ENCODE measurements at regions not wholly inside any gene's neighbourhood (a gene's known extent, or its start where the extent isn't known, plus 50 kb on each side); places are given as distances from the start of the nearest gene placed in this dataset.

DNA sequence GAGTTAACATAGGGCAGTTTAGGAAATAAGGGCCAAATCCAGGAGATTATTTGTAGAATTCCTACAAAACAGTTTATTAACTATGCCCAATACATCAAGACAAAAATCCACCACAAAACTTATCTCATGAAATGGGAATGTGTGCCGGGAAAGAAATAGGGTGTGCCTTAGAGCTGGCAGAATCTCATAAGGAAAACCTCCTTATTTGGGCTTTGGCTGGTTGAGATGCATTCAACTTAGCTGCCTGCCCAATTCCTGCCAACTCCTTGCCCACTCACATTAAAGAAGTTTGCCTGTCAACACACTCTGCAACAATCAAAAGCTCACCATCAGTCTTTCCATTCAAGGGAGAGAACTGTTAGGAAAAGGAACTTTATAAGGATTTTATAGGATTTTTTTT lies 500.6 kb downstream of the SATB2 start:
- no peaks in the 10 kb centered on the region for H3K36me3 ChIP-seq (ENCODE audit: control insufficient read depth, insufficient read depth, low read length)
- no peak overlapping the region for H2BK5ac ChIP-seq (ENCODE audit: low read length)
- no peak overlapping the region for H3K9ac ChIP-seq (ENCODE audit: low read length)
- no peak overlapping the region for H2BK120ac ChIP-seq (ENCODE audit: low read depth, low read length)
- no peaks in the 10 kb centered on the region for H3K79me2 ChIP-seq (ENCODE audit: control insufficient read depth, insufficient read depth, low read length)
- H2AK5ac ChIP-seq (ENCODE audit: low read length) = no peak overlapping the region
- no peaks in the 10 kb centered on the region for H3K4me1 ChIP-seq (ENCODE audit: control insufficient read depth, low read depth, low read length)
- H3K23ac ChIP-seq (ENCODE audit: low read length) = no peak overlapping the region
- no peak overlapping the region for H3K4ac ChIP-seq (ENCODE audit: low read depth, low read length)
- H3K79me1 ChIP-seq (ENCODE audit: low read length) = no peaks in the 10 kb centered on the region
- no peak overlapping the region for H3K4me3 ChIP-seq (ENCODE audit: low read length)
- no peak overlapping the region for H3K18ac ChIP-seq (ENCODE audit: low read length)
- no peak overlapping the region for H3K27ac ChIP-seq (ENCODE audit: low read depth, low read length)
- H2BK15ac ChIP-seq (replicated peaks; ENCODE audit: low read depth) = no peak overlapping the region
- no peak for DNase-seq
- H4K8ac ChIP-seq (ENCODE audit: low read depth, low read length) = no peak overlapping the region
- H4K5ac ChIP-seq (ENCODE audit: low read length) = no peak overlapping the region
- WGBS (ENCODE audit: extremely low coverage, insufficient coverage, low lambda C conversion rate) = no CpG with 5 or more reads among the region's 1 CpG
- no peak overlapping the region for H3K4me2 ChIP-seq (ENCODE audit: low read length)
- no peak overlapping the region for H3K56ac ChIP-seq (ENCODE audit: low read length)
- no peaks in the 10 kb centered on the region for H3K27me3 ChIP-seq (ENCODE audit: insufficient read depth, low read length, poor library complexity)

DNA sequence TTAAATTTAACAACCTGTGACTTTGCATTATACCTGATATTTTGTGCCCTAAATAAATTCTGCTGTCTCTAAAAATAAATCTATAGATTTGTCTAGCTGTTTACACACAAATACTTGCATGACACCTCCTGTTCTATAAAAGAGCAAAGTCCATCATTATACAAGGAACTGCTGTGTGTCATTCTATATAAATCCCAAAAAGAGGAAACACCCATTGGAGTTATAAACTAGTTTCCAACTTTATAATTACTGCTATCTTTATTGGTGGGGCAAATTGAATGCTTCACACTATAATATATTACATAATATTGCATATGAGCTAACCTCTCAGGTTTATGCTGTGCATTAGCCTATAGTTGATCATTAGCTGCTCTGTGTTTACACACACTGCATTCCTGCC lies 504.4 kb downstream of the SATB2 start:
- no peak for DNase-seq
- Histone ChIP-seq H2AK5ac (ENCODE audit: low read length) (no peak overlapping the region), H3K4me2 (ENCODE audit: low read length) (no peak overlapping the region), H3K18ac (ENCODE audit: low read length) (no peak overlapping the region), H3K4me3 (ENCODE audit: low read length) (no peak overlapping the region), H2BK15ac (replicated peaks; ENCODE audit: low read depth) (no peak overlapping the region), H3K4ac (ENCODE audit: low read depth, low read length) (no peak overlapping the region), H3K9ac (ENCODE audit: low read length) (no peak overlapping the region), H3K79me2 (ENCODE audit: control insufficient read depth, insufficient read depth, low read length) (no peaks in the 10 kb centered on the region), H3K27me3 (ENCODE audit: insufficient read depth, low read length, poor library complexity) (no peaks in the 10 kb centered on the region), H4K5ac (ENCODE audit: low read length) (no peak overlapping the region), H3K56ac (ENCODE audit: low read length) (no peak overlapping the region), H4K8ac (ENCODE audit: low read depth, low read length) (no peak overlapping the region), H2BK120ac (ENCODE audit: low read depth, low read length) (no peak overlapping the region), H3K79me1 (ENCODE audit: low read length) (no peaks in the 10 kb centered on the region), H3K23ac (ENCODE audit: low read length) (no peak overlapping the region), H2BK5ac (ENCODE audit: low read length) (no peak overlapping the region), H3K36me3 (ENCODE audit: control insufficient read depth, insufficient read depth, low read length) (no peaks in the 10 kb centered on the region), H3K27ac (ENCODE audit: low read depth, low read length) (no peak overlapping the region), H3K4me1 (ENCODE audit: control insufficient read depth, low read depth, low read length) (no peaks in the 10 kb centered on the region)

GRCh38 chr2:198950803-198951202 lies 506.9 kb downstream of the SATB2 start:
- Histone ChIP-seq H3K4ac (ENCODE audit: low read depth, low read length) (no peak overlapping the region), H3K79me2 (ENCODE audit: control insufficient read depth, insufficient read depth, low read length) (no peaks in the 10 kb centered on the region), H2BK15ac (replicated peaks; ENCODE audit: low read depth) (no peak overlapping the region), H4K5ac (ENCODE audit: low read length) (no peak overlapping the region), H3K56ac (ENCODE audit: low read length) (no peak overlapping the region), H3K79me1 (ENCODE audit: low read length) (no peaks in the 10 kb centered on the region), H3K4me3 (ENCODE audit: low read length) (no peak overlapping the region), H3K23ac (ENCODE audit: low read length) (no peak overlapping the region), H3K27me3 (ENCODE audit: insufficient read depth, low read length, poor library complexity) (no peaks in the 10 kb centered on the region), H3K36me3 (ENCODE audit: control insufficient read depth, insufficient read depth, low read length) (no peaks in the 10 kb centered on the region), H3K4me1 (ENCODE audit: control insufficient read depth, low read depth, low read length) (no peaks in the 10 kb centered on the region), H3K9ac (ENCODE audit: low read length) (no peak overlapping the region), H3K18ac (ENCODE audit: low read length) (no peak overlapping the region), H3K27ac (ENCODE audit: low read depth, low read length) (no peak overlapping the region), H2AK5ac (ENCODE audit: low read length) (no peak overlapping the region), H4K8ac (ENCODE audit: low read depth, low read length) (no peak overlapping the region), H2BK120ac (ENCODE audit: low read depth, low read length) (no peak overlapping the region), H3K4me2 (ENCODE audit: low read length) (no peak overlapping the region), H2BK5ac (ENCODE audit: low read length) (no peak overlapping the region)
- DNase-seq = no peak

DNA sequence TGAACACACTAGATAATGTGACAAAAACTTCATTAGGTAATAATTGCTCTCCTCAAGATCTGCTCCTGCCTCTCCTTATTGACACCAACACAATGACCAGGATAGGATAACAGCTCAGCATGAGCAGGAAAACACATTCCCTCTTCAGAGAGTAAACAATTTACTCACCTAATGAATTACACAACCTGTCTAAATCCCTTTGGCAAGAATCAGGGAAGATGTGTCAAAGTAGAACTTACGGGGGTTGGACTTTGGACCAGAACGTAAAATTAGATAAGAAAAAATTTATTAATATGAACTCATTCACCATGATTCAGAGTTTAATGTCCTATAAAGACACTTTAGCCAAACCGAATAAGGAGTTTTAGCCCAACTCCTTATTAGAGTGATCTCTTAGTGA lies 512.2 kb downstream of the SATB2 start:
- no peak overlapping the region for H2AK5ac ChIP-seq (ENCODE audit: low read length)
- H3K4me3 ChIP-seq (ENCODE audit: low read length) = no peak overlapping the region
- no peak overlapping the region for H2BK15ac ChIP-seq (replicated peaks; ENCODE audit: low read depth)
- no peaks in the 10 kb centered on the region for H3K4me1 ChIP-seq (ENCODE audit: control insufficient read depth, low read depth, low read length)
- no CpG with 5 or more reads among the region's 3 CpGs for WGBS (ENCODE audit: extremely low coverage, insufficient coverage, low lambda C conversion rate)
- no peak overlapping the region for H2BK120ac ChIP-seq (ENCODE audit: low read depth, low read length)
- H3K27ac ChIP-seq (ENCODE audit: low read depth, low read length) = no peak overlapping the region
- H3K23ac ChIP-seq (ENCODE audit: low read length) = no peak overlapping the region
- H3K4ac ChIP-seq (ENCODE audit: low read depth, low read length) = no peak overlapping the region
- no peaks in the 10 kb centered on the region for H3K27me3 ChIP-seq (ENCODE audit: insufficient read depth, low read length, poor library complexity)
- no peak overlapping the region for H2BK5ac ChIP-seq (ENCODE audit: low read length)
- no peaks in the 10 kb centered on the region for H3K36me3 ChIP-seq (ENCODE audit: control insufficient read depth, insufficient read depth, low read length)
- no peaks in the 10 kb centered on the region for H3K79me2 ChIP-seq (ENCODE audit: control insufficient read depth, insufficient read depth, low read length)
- no peaks in the 10 kb centered on the region for H3K79me1 ChIP-seq (ENCODE audit: low read length)
- peak; percentile 19 for DNase-seq
- H3K9ac ChIP-seq (ENCODE audit: low read length) = no peak overlapping the region
- no peak overlapping the region for H3K18ac ChIP-seq (ENCODE audit: low read length)
- no peak overlapping the region for H3K4me2 ChIP-seq (ENCODE audit: low read length)
- no peak overlapping the region for H4K5ac ChIP-seq (ENCODE audit: low read length)
- H3K56ac ChIP-seq (ENCODE audit: low read length) = no peak overlapping the region
- no peak overlapping the region for H4K8ac ChIP-seq (ENCODE audit: low read depth, low read length)

DNA sequence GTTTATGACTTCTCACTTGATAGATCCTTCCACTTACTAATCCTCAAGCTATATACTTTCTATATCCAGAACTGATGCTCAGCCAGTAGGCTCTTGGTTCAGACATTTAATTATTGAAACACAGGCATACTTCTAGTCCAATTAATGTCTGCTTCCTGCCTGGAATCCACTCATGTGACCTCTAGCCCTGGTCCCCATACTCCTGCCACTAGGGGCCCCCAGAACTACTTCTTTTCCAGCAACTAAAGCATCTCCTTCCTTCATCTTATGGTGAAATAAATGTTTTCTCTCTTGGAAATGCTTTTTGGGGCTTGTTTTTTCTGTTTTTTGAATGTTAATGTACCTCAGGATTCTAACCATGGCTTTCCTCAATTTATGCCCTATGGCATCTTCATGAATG lies 527.6 kb downstream of the SATB2 start:
- H3K4me1 ChIP-seq (ENCODE audit: control insufficient read depth, low read depth, low read length) = no peaks in the 10 kb centered on the region
- H3K4ac ChIP-seq (ENCODE audit: low read depth, low read length) = no peak overlapping the region
- H2BK5ac ChIP-seq (ENCODE audit: low read length) = no peak overlapping the region
- H3K36me3 ChIP-seq (ENCODE audit: control insufficient read depth, insufficient read depth, low read length) = no peaks in the 10 kb centered on the region
- no peaks in the 10 kb centered on the region for H3K79me2 ChIP-seq (ENCODE audit: control insufficient read depth, insufficient read depth, low read length)
- no peak overlapping the region for H3K9ac ChIP-seq (ENCODE audit: low read length)
- no peak overlapping the region for H4K5ac ChIP-seq (ENCODE audit: low read length)
- peak; percentile 37 for DNase-seq
- no peak overlapping the region for H3K18ac ChIP-seq (ENCODE audit: low read length)
- no peak overlapping the region for H3K27ac ChIP-seq (ENCODE audit: low read depth, low read length)
- no peak overlapping the region for H3K23ac ChIP-seq (ENCODE audit: low read length)
- no peak overlapping the region for H2BK120ac ChIP-seq (ENCODE audit: low read depth, low read length)
- H3K4me3 ChIP-seq (ENCODE audit: low read length) = no peak overlapping the region
- H3K79me1 ChIP-seq (ENCODE audit: low read length) = no peaks in the 10 kb centered on the region
- H3K27me3 ChIP-seq (ENCODE audit: insufficient read depth, low read length, poor library complexity) = no peaks in the 10 kb centered on the region
- no peak overlapping the region for H4K8ac ChIP-seq (ENCODE audit: low read depth, low read length)
- H3K4me2 ChIP-seq (ENCODE audit: low read length) = no peak overlapping the region
- no peak overlapping the region for H2BK15ac ChIP-seq (replicated peaks; ENCODE audit: low read depth)
- no peak overlapping the region for H3K56ac ChIP-seq (ENCODE audit: low read length)
- no peak overlapping the region for H2AK5ac ChIP-seq (ENCODE audit: low read length)

DNA sequence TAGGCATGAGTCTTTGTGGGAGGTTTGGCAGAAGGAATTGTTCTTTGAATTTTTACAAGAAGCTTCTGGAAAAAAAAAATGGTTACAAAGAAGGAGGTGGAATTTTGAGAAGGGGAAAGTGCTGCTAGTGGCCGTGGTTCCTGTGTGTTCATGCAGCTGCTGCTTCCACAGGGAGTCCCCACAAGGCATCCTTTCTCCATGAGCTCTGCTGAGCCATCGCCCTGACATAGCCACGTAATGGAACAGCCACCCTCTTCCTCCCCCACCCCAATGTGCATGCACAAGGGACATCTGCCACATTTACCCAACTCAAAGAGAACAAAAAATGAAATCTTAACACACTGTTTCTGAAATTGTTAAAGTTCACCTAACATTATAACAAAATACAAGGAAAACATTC lies 529.7 kb downstream of the SATB2 start:
- Histone ChIP-seq H3K79me2 (ENCODE audit: control insufficient read depth, insufficient read depth, low read length) (no peaks in the 10 kb centered on the region), H2BK120ac (ENCODE audit: low read depth, low read length) (no peak overlapping the region), H3K4ac (ENCODE audit: low read depth, low read length) (no peak overlapping the region), H3K56ac (ENCODE audit: low read length) (no peak overlapping the region), H3K36me3 (ENCODE audit: control insufficient read depth, insufficient read depth, low read length) (no peaks in the 10 kb centered on the region), H4K8ac (ENCODE audit: low read depth, low read length) (no peak overlapping the region), H3K4me1 (ENCODE audit: control insufficient read depth, low read depth, low read length) (no peaks in the 10 kb centered on the region), H3K9ac (ENCODE audit: low read length) (no peak overlapping the region), H3K4me2 (ENCODE audit: low read length) (no peak overlapping the region), H3K4me3 (ENCODE audit: low read length) (no peak overlapping the region), H4K5ac (ENCODE audit: low read length) (no peak overlapping the region), H3K18ac (ENCODE audit: low read length) (no peak overlapping the region), H2BK5ac (ENCODE audit: low read length) (no peak overlapping the region), H3K23ac (ENCODE audit: low read length) (no peak overlapping the region), H3K79me1 (ENCODE audit: low read length) (no peaks in the 10 kb centered on the region), H2AK5ac (ENCODE audit: low read length) (no peak overlapping the region), H3K27ac (ENCODE audit: low read depth, low read length) (no peak overlapping the region), H3K27me3 (ENCODE audit: insufficient read depth, low read length, poor library complexity) (no peaks in the 10 kb centered on the region), H2BK15ac (replicated peaks; ENCODE audit: low read depth) (no peak overlapping the region)
- WGBS (ENCODE audit: extremely low coverage, insufficient coverage, low lambda C conversion rate) = no CpG with 5 or more reads among the region's 3 CpGs
- DNase-seq = no peak
